T-helper 1 cell treated with Interleukin-12 subunit alpha and Interleukin-12 subunit beta and Interleukin-4 antibody, amounts not matched to agents 30 μg/mL and 1 μg/mL, for 36 hours (primary cell): ENCODE measurements at regions not wholly inside any gene's neighbourhood (a gene's known extent, or its start where the extent isn't known, plus 50 kb on each side); places are given as distances from the start of the nearest gene placed in this dataset.
A peak's percentile ranks its signal among the peaks of the same experiment; 100 is the strongest.

Source experiments
- H3K27ac Mint-ChIP-seq: one replicate; pipeline ENCODE4 v1.8.0; 2021; ENCODE audit warnings: mild to moderate bottlenecking, mixed read lengths
- H3K27me3 Mint-ChIP-seq: one replicate; pipeline ENCODE4 v1.8.0; 2021; ENCODE audit warnings: low read depth, mixed read lengths
- H3K36me3 Mint-ChIP-seq: one replicate; pipeline ENCODE4 v1.8.0; 2021; ENCODE audit warnings: low read depth, mixed read lengths
- H3K4me1 Mint-ChIP-seq: one replicate; pipeline ENCODE4 v1.8.0; 2021; ENCODE audit warnings: low read depth, mixed read lengths
- H3K4me3 Mint-ChIP-seq: one replicate; pipeline ENCODE4 v1.8.0; 2021; ENCODE audit warnings: mild to moderate bottlenecking, moderate library complexity, mixed read lengths
- H3K9me3 Mint-ChIP-seq: one replicate; pipeline ENCODE4 v1.8.0; 2021; ENCODE audit warnings: mixed read lengths

- H3K27ac Mint-ChIP-seq: no peak overlapping the region
- H3K9me3 Mint-ChIP-seq: no peaks in the 10 kb centered on the region
- H3K4me1 Mint-ChIP-seq: peaks cover 12% of the 10 kb centered on the region
- no peak overlapping the region for H3K4me3 Mint-ChIP-seq
- H3K36me3 Mint-ChIP-seq: no peaks in the 10 kb centered on the region
- no peaks in the 10 kb centered on the region for H3K27me3 Mint-ChIP-seq
Observed at GRCh38 chr5:82821846-82822633, 255.2 kb downstream of the TMEM167A start.

GRCh38 chr5:82820961-82821845, 256.0 kb downstream of the TMEM167A start:
- no peaks in the 10 kb centered on the region for H3K9me3 Mint-ChIP-seq
- peak overlapping the region; percentile 59 for H3K27ac Mint-ChIP-seq
- H3K36me3 Mint-ChIP-seq: no peaks in the 10 kb centered on the region
- H3K4me3 Mint-ChIP-seq: no peak overlapping the region
- no peaks in the 10 kb centered on the region for H3K27me3 Mint-ChIP-seq
- H3K4me1 Mint-ChIP-seq: peaks cover 12% of the 10 kb centered on the region

- no peaks in the 10 kb centered on the region for H3K27me3 Mint-ChIP-seq
- no peaks in the 10 kb centered on the region for H3K36me3 Mint-ChIP-seq
- H3K27ac Mint-ChIP-seq: no peak overlapping the region
- no peak overlapping the region for H3K4me3 Mint-ChIP-seq
- H3K4me1 Mint-ChIP-seq: peaks cover 12% of the 10 kb centered on the region
- no peaks in the 10 kb centered on the region for H3K9me3 Mint-ChIP-seq
Observed at GRCh38 chr5:82820188-82820587, 257.0 kb downstream of the TMEM167A start.

- H3K27ac Mint-ChIP-seq: no peak overlapping the region
Observed at GRCh38 chr5:82817897-82818676, 259.1 kb downstream of the TMEM167A start.

GRCh38 chr5:82816926-82817325, 260.3 kb downstream of the TMEM167A start:
- Mint-ChIP-seq H3K36me3 (no peaks in the 10 kb centered on the region), H3K27ac (no peak overlapping the region), H3K27me3 (no peaks in the 10 kb centered on the region), H3K9me3 (no peaks in the 10 kb centered on the region), H3K4me1 (peaks cover 9% of the 10 kb centered on the region), H3K4me3 (no peak overlapping the region)

More at GRCh38 chr5:82817897-82818676, 259.1 kb downstream of the TMEM167A start:
- Mint-ChIP-seq H3K27me3 (no peaks in the 10 kb centered on the region), H3K4me3 (no peak overlapping the region), H3K4me1 (peaks cover 12% of the 10 kb centered on the region), H3K9me3 (no peaks in the 10 kb centered on the region), H3K36me3 (no peaks in the 10 kb centered on the region)

GRCh38 chr5:82815871-82816270, 261.3 kb downstream of the TMEM167A start:
- peaks cover 7% of the 10 kb centered on the region for H3K4me1 Mint-ChIP-seq
- no peaks in the 10 kb centered on the region for H3K36me3 Mint-ChIP-seq
- no peak overlapping the region for H3K27ac Mint-ChIP-seq
- no peak overlapping the region for H3K4me3 Mint-ChIP-seq
- no peaks in the 10 kb centered on the region for H3K27me3 Mint-ChIP-seq
- no peaks in the 10 kb centered on the region for H3K9me3 Mint-ChIP-seq

GRCh38 chr5:82813861-82814260, 263.3 kb downstream of the TMEM167A start:
- Mint-ChIP-seq H3K4me1 (peaks cover 2% of the 10 kb centered on the region), H3K27ac (no peak overlapping the region), H3K36me3 (no peaks in the 10 kb centered on the region), H3K27me3 (no peaks in the 10 kb centered on the region), H3K9me3 (no peaks in the 10 kb centered on the region), H3K4me3 (no peak overlapping the region)

- no peak overlapping the region for H3K27ac Mint-ChIP-seq
- no peaks in the 10 kb centered on the region for H3K4me1 Mint-ChIP-seq
- no peak overlapping the region for H3K4me3 Mint-ChIP-seq
- no peaks in the 10 kb centered on the region for H3K36me3 Mint-ChIP-seq
- H3K9me3 Mint-ChIP-seq: no peaks in the 10 kb centered on the region
- H3K27me3 Mint-ChIP-seq: no peaks in the 10 kb centered on the region
Observed at GRCh38 chr5:82812575-82812974, 264.6 kb downstream of the TMEM167A start.

- Mint-ChIP-seq H3K9me3 (no peaks in the 10 kb centered on the region), H3K4me1 (no peaks in the 10 kb centered on the region), H3K27ac (no peak overlapping the region), H3K36me3 (no peaks in the 10 kb centered on the region), H3K4me3 (no peak overlapping the region), H3K27me3 (no peaks in the 10 kb centered on the region)
Observed at GRCh38 chr5:82811490-82811889, 265.7 kb downstream of the TMEM167A start.

GRCh38 chr5:82809420-82810143, 267.6 kb downstream of the TMEM167A start:
- H3K9me3 Mint-ChIP-seq: no peaks in the 10 kb centered on the region
- no peaks in the 10 kb centered on the region for H3K36me3 Mint-ChIP-seq
- no peak overlapping the region for H3K27ac Mint-ChIP-seq
- H3K27me3 Mint-ChIP-seq: no peaks in the 10 kb centered on the region
- no peaks in the 10 kb centered on the region for H3K4me1 Mint-ChIP-seq
- H3K4me3 Mint-ChIP-seq: no peak overlapping the region

- H3K9me3 Mint-ChIP-seq: no peaks in the 10 kb centered on the region
- H3K27me3 Mint-ChIP-seq: no peaks in the 10 kb centered on the region
- H3K4me3 Mint-ChIP-seq: no peak overlapping the region
- no peaks in the 10 kb centered on the region for H3K36me3 Mint-ChIP-seq
- no peaks in the 10 kb centered on the region for H3K4me1 Mint-ChIP-seq
- no peak overlapping the region for H3K27ac Mint-ChIP-seq
Observed at GRCh38 chr5:82808960-82809359, 268.2 kb downstream of the TMEM167A start.

- Mint-ChIP-seq H3K27me3 (no peaks in the 10 kb centered on the region), H3K9me3 (no peaks in the 10 kb centered on the region), H3K36me3 (no peaks in the 10 kb centered on the region), H3K27ac (no peak overlapping the region), H3K4me3 (no peak overlapping the region), H3K4me1 (no peaks in the 10 kb centered on the region)
Observed at GRCh38 chr5:82807021-82807420, 270.2 kb downstream of the TMEM167A start.

- no peak overlapping the region for H3K4me3 Mint-ChIP-seq
- H3K27ac Mint-ChIP-seq: no peak overlapping the region
- H3K36me3 Mint-ChIP-seq: no peaks in the 10 kb centered on the region
- H3K4me1 Mint-ChIP-seq: no peaks in the 10 kb centered on the region
- H3K27me3 Mint-ChIP-seq: no peaks in the 10 kb centered on the region
- no peaks in the 10 kb centered on the region for H3K9me3 Mint-ChIP-seq
Observed at GRCh38 chr5:82806513-82806912, 270.7 kb downstream of the TMEM167A start.

GRCh38 chr5:82804155-82804690, 273.0 kb downstream of the TMEM167A start:
- Mint-ChIP-seq H3K9me3 (no peaks in the 10 kb centered on the region), H3K4me1 (no peaks in the 10 kb centered on the region), H3K4me3 (no peak overlapping the region), H3K36me3 (no peaks in the 10 kb centered on the region), H3K27me3 (peaks cover 6% of the 10 kb centered on the region), H3K27ac (no peak overlapping the region)
